Prostate gland (tissue), 2 donors: ENCODE measurements at regions not wholly inside any gene's neighbourhood (a gene's known extent, or its start where the extent isn't known, plus 50 kb on each side); places are given as distances from the start of the nearest gene placed in this dataset.

Experiments used
- DNase-seq: peaks from one replicate; pipeline ENCODE4 v3.0.0-alpha.2; 2019; ENCODE audit warnings: low spot score
- H3K27ac ChIP-seq, 2 donors: fragments of 200-600 bp; sonication (generic); 2 replicates each; pipeline ENCODE4 v1.5.1; 2017 to 2019
- H3K27me3 ChIP-seq: fragments of 200-600 bp; sonication (generic); replicated peaks from 2 replicates; pipeline ENCODE4 v1.5.1; 2019; ENCODE audit not compliant: insufficient read depth
- H3K36me3 ChIP-seq, 2 donors: fragments of 200-600 bp; sonication (generic); 1 replicate in 1 of 2; 2 replicates in 1 of 2; pipeline versions ENCODE4 v1.5.1 to v1.8.1; 2017 to 2019
- H3K4me1 ChIP-seq: fragments of 200-600 bp; sonication (generic); replicated peaks from 2 replicates; pipeline ENCODE4 v1.5.1; 2019
- H3K4me3 ChIP-seq, 2 donors: fragments of 200-600 bp; sonication (generic); 2 replicates each; pipeline ENCODE4 v1.5.1; 2017 to 2019
- H3K9me3 ChIP-seq: fragments of 200-600 bp; sonication (generic); 2 replicates; pipeline ENCODE4 v1.5.1; 2017
- POLR2A ChIP-seq: fragments of 450-650 bp; IDR thresholded peaks from one replicate; pipeline ENCODE4 v1.6.1; 2016; ENCODE audit warnings: antibody characterized with exemption, mild to moderate bottlenecking
- POLR2AphosphoS5 ChIP-seq: sonication (generic); formaldehyde crosslinking; IDR thresholded peaks from one replicate; pipeline ENCODE4 v1.6.1; 2017; ENCODE audit warnings: antibody characterized with exemption
- WGBS: methylation state at CpG from one replicate; pipeline ENCODE4 v1.1.5; 2018; 5-methylcytosine and 5-hydroxymethylcytosine counted together
- intact Hi-C: fragments of 100-400 bp; cut with DNase I; formaldehyde crosslinking; loops from one replicate; pipeline ENCODE4 v1.14.2; 2022
- TF ChIP-seq, protein P1 (sequence below), 4 experiments: fragments of 200-600 bp in 2 of 4; fragments of 450-650 bp in 2 of 4; sonication (generic) in 2 of 4; IDR thresholded peaks; 1 replicate in 3 of 4; 2 replicates in 1 of 4; pipeline ENCODE4 v1.5.1; 2016 to 2019; ENCODE audit warnings: antibody characterized with exemption in 4 of 4, mild to moderate bottlenecking in 2 of 4, moderate library complexity in 2 of 4

DNA sequence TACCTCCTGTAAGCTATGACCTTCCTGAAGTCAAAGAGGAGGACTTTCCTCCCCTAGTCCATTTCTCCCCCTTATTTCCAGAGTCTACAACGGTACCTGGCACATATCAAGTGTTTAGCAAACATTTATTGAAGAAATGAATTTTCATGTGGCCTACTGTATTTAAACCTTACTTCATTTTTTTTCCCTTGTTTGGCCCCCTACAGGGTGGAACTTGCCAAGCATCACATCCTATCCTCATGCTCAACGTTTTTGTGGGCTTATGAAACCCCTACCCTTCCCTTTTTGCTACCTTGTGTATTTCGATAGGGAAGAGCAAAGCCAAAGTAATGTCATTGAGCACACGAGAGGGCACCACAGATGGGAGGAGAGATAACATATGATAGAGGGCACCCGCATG lies 1857.8 kb upstream of the WWC1 start:
- intact Hi-C loops = no loop called here
- Histone ChIP-seq H3K4me1 (no peaks in the 10 kb centered on the region), H3K4me3 (no peak overlapping the region), H3K36me3 (no peaks in the 10 kb centered on the region), H3K27me3 (no peaks in the 10 kb centered on the region), H3K9me3 (no peaks in the 10 kb centered on the region), H3K27ac (no peak overlapping the region)
- TF ChIP-seq POLR2AphosphoS5 = no peak
- no peak for TF ChIP-seq POLR2A
- TF ChIP-seq, protein P1, sequence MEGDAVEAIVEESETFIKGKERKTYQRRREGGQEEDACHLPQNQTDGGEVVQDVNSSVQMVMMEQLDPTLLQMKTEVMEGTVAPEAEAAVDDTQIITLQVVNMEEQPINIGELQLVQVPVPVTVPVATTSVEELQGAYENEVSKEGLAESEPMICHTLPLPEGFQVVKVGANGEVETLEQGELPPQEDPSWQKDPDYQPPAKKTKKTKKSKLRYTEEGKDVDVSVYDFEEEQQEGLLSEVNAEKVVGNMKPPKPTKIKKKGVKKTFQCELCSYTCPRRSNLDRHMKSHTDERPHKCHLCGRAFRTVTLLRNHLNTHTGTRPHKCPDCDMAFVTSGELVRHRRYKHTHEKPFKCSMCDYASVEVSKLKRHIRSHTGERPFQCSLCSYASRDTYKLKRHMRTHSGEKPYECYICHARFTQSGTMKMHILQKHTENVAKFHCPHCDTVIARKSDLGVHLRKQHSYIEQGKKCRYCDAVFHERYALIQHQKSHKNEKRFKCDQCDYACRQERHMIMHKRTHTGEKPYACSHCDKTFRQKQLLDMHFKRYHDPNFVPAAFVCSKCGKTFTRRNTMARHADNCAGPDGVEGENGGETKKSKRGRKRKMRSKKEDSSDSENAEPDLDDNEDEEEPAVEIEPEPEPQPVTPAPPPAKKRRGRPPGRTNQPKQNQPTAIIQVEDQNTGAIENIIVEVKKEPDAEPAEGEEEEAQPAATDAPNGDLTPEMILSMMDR (IDR thresholded peaks at IDR 0.05) = no peak
- 85% methylated on average over 5 of the region's 5 CpGs for WGBS
- DNase-seq = no peak

DNA sequence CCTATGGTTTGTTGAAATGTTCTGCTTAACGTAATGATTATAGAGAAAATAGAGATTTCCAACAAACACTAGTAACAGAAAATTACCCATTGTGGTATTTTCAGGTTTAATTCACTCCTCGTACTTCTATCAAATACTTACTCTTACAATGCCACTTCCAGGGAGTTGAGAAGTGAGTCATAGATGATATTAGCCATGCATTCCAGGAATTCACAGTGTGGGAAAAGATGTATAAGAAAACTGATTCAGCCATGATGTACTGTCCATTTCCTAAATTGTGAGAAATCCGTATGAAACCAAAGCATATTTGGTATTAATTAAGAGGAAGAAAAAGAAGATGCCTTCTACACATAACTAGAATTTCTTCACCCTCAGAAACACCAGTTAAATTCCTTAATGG lies 1854.6 kb upstream of the WWC1 start:
- no peak for DNase-seq
- intact Hi-C loops = no loop called here
- Histone ChIP-seq H3K27ac (no peak overlapping the region), H3K27me3 (no peaks in the 10 kb centered on the region), H3K4me1 (no peaks in the 10 kb centered on the region), H3K9me3 (no peaks in the 10 kb centered on the region), H3K4me3 (no peak overlapping the region), H3K36me3 (no peaks in the 10 kb centered on the region)
- TF ChIP-seq, protein P1 (IDR thresholded peaks at IDR 0.05) = no peak
- TF ChIP-seq POLR2A (no peak), POLR2AphosphoS5 (no peak)
- WGBS = 78% methylated on average over 3 of the region's 3 CpGs

DNA sequence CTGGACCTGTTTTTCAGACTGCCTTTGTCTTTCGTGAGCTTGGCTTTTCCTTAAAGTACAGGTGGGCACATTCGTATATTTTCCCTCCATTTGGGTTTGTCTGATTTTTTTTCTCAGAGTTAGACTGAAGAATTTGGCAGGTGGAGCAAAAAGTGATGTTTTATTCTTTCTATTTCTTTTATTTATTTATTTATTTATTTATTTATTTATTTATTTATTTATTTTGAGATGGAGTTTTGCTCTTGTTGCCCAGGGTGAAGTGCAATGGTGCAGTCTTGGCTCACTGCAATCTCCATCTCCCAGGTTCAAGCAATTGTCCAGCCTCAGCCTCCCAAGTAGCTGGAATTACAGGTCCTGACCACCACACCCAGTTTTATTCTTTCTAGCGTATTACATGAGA lies 1805.1 kb upstream of the WWC1 start:
- H3K9me3 ChIP-seq = no peaks in the 10 kb centered on the region
- H3K36me3 ChIP-seq = no peaks in the 10 kb centered on the region
- H3K4me3 ChIP-seq = no peak overlapping the region
- WGBS = 94% methylated on average over 3 of the region's 3 CpGs
- intact Hi-C loops = no loop called here
- H3K27ac ChIP-seq = no peak overlapping the region
- no peak for TF ChIP-seq POLR2A
- TF ChIP-seq POLR2AphosphoS5 = no peak
- TF ChIP-seq, protein P1 (IDR thresholded peaks at IDR 0.05) = no peak
- no peak for DNase-seq
- H3K4me1 ChIP-seq = no peaks in the 10 kb centered on the region
- no peaks in the 10 kb centered on the region for H3K27me3 ChIP-seq

DNA sequence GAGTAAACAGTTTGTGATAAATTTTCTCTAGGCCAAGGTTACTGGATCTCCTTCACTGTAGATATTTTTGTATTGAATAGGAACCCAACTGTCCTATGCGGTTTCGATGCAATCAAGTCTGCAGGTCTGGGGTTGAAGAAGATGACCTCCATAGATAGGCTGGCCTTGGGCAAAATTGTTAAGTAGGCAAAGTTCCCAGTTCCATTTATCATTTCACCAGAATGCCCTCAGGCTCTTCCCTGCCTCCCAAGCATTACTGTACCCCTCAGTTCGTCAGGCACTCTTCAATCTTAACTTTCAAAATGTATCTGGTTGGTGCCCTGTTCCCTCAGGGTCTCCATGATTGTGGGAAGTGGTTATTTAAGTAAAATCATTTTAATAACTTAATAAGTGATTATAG lies 1802.9 kb upstream of the WWC1 start:
- Histone ChIP-seq H3K36me3 (no peaks in the 10 kb centered on the region), H3K4me3 (no peak overlapping the region), H3K9me3 (no peaks in the 10 kb centered on the region), H3K4me1 (no peaks in the 10 kb centered on the region), H3K27ac (no peak overlapping the region), H3K27me3 (no peaks in the 10 kb centered on the region)
- DNase-seq = no peak
- WGBS = 86% methylated on average over 3 of the region's 3 CpGs
- TF ChIP-seq, protein P1 (IDR thresholded peaks at IDR 0.05) = no peak
- TF ChIP-seq POLR2A = no peak
- TF ChIP-seq POLR2AphosphoS5 = no peak
- intact Hi-C loops = no loop called here

DNA sequence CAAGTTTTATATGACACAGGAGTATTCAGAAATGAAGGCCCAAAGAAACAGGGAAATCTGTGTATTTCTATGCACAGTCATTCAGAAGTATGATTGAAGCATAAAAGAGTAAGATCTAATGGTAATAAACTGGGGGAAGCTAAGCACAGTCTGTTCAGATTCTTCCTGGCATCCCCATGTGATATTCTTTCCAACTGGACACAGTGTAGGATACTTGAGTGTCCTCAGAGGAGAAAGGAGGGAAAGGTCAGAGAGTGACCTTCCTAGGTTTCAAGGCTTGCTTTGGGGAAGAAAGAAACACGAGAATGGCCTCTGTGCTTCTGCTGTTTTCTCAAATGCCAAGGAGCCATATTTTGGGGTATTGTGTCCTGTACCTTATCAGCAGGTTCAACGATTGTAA lies 1798.4 kb upstream of the WWC1 start:
- no peak overlapping the region for H3K27ac ChIP-seq
- no peak for DNase-seq
- H3K9me3 ChIP-seq = no peaks in the 10 kb centered on the region
- 43% methylated on average over 2 of the region's 2 CpGs for WGBS
- H3K4me3 ChIP-seq = no peak overlapping the region
- TF ChIP-seq POLR2A = no peak
- TF ChIP-seq, protein P1 (IDR thresholded peaks at IDR 0.05) = no peak
- no peak for TF ChIP-seq POLR2AphosphoS5
- no peaks in the 10 kb centered on the region for H3K4me1 ChIP-seq
- no peaks in the 10 kb centered on the region for H3K27me3 ChIP-seq
- no peaks in the 10 kb centered on the region for H3K36me3 ChIP-seq
- intact Hi-C loops = no loop called here
